ENCODE measurements at regions not wholly inside any gene's neighbourhood (a gene's known extent, or its start where the extent isn't known, plus 50 kb on each side); places are given as distances from the start of the nearest gene placed in this dataset.

GRCh38 chr7:79612903-79613302 lies 159.4 kb upstream of the MAGI2 start:
- TF ChIP-seq, protein P1, sequence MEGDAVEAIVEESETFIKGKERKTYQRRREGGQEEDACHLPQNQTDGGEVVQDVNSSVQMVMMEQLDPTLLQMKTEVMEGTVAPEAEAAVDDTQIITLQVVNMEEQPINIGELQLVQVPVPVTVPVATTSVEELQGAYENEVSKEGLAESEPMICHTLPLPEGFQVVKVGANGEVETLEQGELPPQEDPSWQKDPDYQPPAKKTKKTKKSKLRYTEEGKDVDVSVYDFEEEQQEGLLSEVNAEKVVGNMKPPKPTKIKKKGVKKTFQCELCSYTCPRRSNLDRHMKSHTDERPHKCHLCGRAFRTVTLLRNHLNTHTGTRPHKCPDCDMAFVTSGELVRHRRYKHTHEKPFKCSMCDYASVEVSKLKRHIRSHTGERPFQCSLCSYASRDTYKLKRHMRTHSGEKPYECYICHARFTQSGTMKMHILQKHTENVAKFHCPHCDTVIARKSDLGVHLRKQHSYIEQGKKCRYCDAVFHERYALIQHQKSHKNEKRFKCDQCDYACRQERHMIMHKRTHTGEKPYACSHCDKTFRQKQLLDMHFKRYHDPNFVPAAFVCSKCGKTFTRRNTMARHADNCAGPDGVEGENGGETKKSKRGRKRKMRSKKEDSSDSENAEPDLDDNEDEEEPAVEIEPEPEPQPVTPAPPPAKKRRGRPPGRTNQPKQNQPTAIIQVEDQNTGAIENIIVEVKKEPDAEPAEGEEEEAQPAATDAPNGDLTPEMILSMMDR (IDR thresholded peaks at IDR 0.05), result no peak
- no peak for TF ChIP-seq POLR2AphosphoS5 (IDR thresholded peaks at IDR 0.05)
- TF ChIP-seq POLR2A (IDR thresholded peaks at IDR 0.05), result no peak

Data from prostate gland (tissue), 2 donors.